Natural killer cell (primary cell): ENCODE measurements at regions not wholly inside any gene's neighbourhood (a gene's known extent, or its start where the extent isn't known, plus 50 kb on each side); places are given as distances from the start of the nearest gene placed in this dataset.

ENCODE experiments used
- ATAC-seq, 3 donors: fragments of 150-1000 bp in 2 of 3; fragments of 200-7000 bp in 1 of 3; cut with Tn5 transposase; 1 replicate in 1 of 3; 2 replicates in 2 of 3; pipeline ENCODE4 v1.10.0; 2021; ENCODE audit warnings: mild to moderate bottlenecking in 2 of 3, moderate library complexity in 2 of 3
- DNase-seq, 2 donors: peaks; one replicate each; pipeline versions ENCODE4 v3.0.0 to v3.0.0-alpha.2; 2013 to 2021; ENCODE audit warnings: mixed read lengths in 1 of 2
- H3K27ac ChIP-seq: one replicate; pipeline ENCODE4 v1.5.1; 2013; ENCODE audit warnings: mild to moderate bottlenecking, low read length
- H3K27me3 ChIP-seq: one replicate; pipeline ENCODE4 v1.6.1; 2013; ENCODE audit warnings: low read length; ENCODE audit not compliant: control insufficient read depth, insufficient read depth
- H3K36me3 ChIP-seq: one replicate; pipeline ENCODE4 v1.6.1; 2013; ENCODE audit warnings: low read length; ENCODE audit not compliant: control insufficient read depth, insufficient read depth
- H3K4me1 ChIP-seq: one replicate; pipeline ENCODE4 v1.6.1; 2013; ENCODE audit warnings: low read length; ENCODE audit not compliant: control insufficient read depth, insufficient read depth
- H3K4me3 ChIP-seq: one replicate; pipeline ENCODE4 v1.5.1; 2013; ENCODE audit warnings: low read length
- H3K9me3 ChIP-seq: one replicate; pipeline ENCODE4 v1.6.1; 2013; ENCODE audit warnings: low read length; ENCODE audit not compliant: control insufficient read depth, insufficient read depth
- H3K27ac Mint-ChIP-seq, 2 donors: one replicate each; pipeline ENCODE4 v1.8.0; 2022; ENCODE audit warnings: mild to moderate bottlenecking in 2 of 2, mixed read lengths in 2 of 2, moderate library complexity in 1 of 2
- H3K27me3 Mint-ChIP-seq, 2 donors: one replicate each; pipeline ENCODE4 v1.8.0; 2022; ENCODE audit warnings: low read depth in 2 of 2, mixed read lengths in 2 of 2
- H3K36me3 Mint-ChIP-seq: one replicate; pipeline ENCODE4 v1.8.0; 2022; ENCODE audit warnings: mixed read lengths
- H3K4me1 Mint-ChIP-seq, 2 donors: one replicate each; pipeline ENCODE4 v1.8.0; 2022; ENCODE audit warnings: mixed read lengths in 2 of 2
- H3K4me3 Mint-ChIP-seq: one replicate; pipeline ENCODE4 v1.8.0; 2022; ENCODE audit warnings: mild to moderate bottlenecking, moderate library complexity, mixed read lengths
- H3K9me3 Mint-ChIP-seq, 2 donors: one replicate each; pipeline ENCODE4 v1.8.0; 2022; ENCODE audit warnings: mixed read lengths in 2 of 2
- CTCF ChIP-seq: fragments of 200-600 bp; IDR thresholded peaks from one replicate; pipeline ENCODE4 v1.8.0; 2022; ENCODE audit warnings: antibody characterized with exemption
- WGBS: methylation state at CpG from one replicate; pipeline ENCODE4 v1.1.7; 2013; ENCODE audit warnings: missing lambda C conversion rate; ENCODE audit not compliant: insufficient coverage; 5-methylcytosine and 5-hydroxymethylcytosine counted together
- intact Hi-C: fragments of 100-400 bp; cut with micrococcal nuclease; formaldehyde crosslinking; loops from one replicate; pipeline ENCODE4 v1.14.2; 2022

DNA sequence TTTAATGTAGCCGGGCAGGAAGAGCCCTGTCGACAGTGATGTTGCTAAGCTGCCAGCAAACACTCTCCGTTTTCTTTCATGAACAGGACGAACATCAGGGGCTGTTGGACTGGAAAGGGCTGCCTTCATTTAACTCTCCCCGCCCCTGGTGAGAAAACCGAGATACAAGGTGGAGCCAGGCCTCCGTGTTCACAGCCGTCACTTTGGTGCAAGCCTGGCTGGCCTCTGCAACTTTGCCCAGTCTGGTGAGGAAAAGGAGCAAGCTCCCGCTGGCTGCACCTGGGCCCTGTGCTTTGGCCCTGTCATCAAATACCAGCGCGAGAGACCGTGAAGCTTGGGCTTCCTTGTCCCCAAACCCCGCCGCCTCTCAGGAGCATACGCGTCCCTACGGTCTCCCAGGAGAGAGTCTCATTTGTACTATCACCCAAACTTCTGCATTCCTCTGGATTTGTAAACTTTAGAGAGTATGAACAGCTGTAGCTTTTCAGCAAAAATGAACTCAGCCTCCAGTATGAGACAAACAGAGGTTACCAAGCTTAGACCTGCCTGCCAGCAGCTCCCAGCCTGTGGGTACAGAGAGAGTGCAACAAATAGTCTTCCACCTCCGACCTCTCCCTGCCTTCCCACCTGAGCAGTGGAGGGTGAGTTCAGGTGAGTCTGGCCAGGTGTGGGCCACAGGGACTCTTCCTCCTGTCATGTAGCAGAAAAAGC lies 445.3 kb upstream of the MGMT start:
- no peaks in the 10 kb centered on the region for H3K4me1 ChIP-seq
- DNase-seq (no peak), ATAC-seq (peak in 1 of 3 donors; percentile 24)
- H3K9me3 ChIP-seq: no peaks in the 10 kb centered on the region
- peaks cover 2% of the 10 kb centered on the region for H3K27me3 ChIP-seq
- H3K27ac ChIP-seq: no peak overlapping the region
- Mint-ChIP-seq H3K4me1 (no peaks in the 10 kb centered on the region), H3K27ac (no peak overlapping the region), H3K36me3 (no peaks in the 10 kb centered on the region), H3K27me3 (peaks cover 2 to 8% of the 10 kb centered on the region in 2 donors), H3K4me3 (no peak overlapping the region), H3K9me3 (no peaks in the 10 kb centered on the region)
- WGBS: 92% methylated on average over 18 of the region's 18 CpGs
- no peak overlapping the region for H3K4me3 ChIP-seq
- no peak for TF ChIP-seq CTCF
- H3K36me3 ChIP-seq: no peaks in the 10 kb centered on the region
- intact Hi-C loops: no loop called here

DNA sequence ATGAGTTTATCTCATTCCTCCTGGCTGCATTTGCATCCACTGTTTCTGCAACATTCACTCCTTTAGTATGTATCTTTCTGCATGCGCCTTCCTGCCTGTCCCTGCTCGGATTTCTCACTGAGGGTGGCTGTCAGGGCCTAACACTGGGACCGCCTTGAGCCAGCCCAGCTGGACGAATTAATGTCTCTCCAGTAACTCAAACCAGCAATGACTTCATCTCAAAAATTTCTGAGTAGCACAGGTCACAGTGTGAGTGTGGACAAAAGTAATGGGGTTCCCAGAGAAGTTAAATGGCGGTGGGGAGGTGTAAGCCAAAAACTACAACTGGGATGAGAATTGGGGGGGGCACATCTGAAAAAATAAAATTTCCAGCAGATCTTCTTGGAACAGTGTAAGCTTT lies 444.0 kb upstream of the MGMT start:
- Histone ChIP-seq H3K36me3 (no peaks in the 10 kb centered on the region), H3K27ac (no peak overlapping the region), H3K9me3 (no peaks in the 10 kb centered on the region), H3K4me3 (no peak overlapping the region), H3K27me3 (peaks cover 2% of the 10 kb centered on the region), H3K4me1 (no peaks in the 10 kb centered on the region)
- Mint-ChIP-seq H3K27ac (no peak overlapping the region), H3K36me3 (no peaks in the 10 kb centered on the region), H3K27me3 (peaks cover 2 to 17% of the 10 kb centered on the region in 2 donors), H3K4me3 (no peak overlapping the region), H3K4me1 (no peaks in the 10 kb centered on the region), H3K9me3 (no peaks in the 10 kb centered on the region)
- DNase-seq: no peak
- intact Hi-C loops: no loop called here
- ATAC-seq: no peak
- TF ChIP-seq CTCF: no peak
- 91% methylated on average over 4 of the region's 5 CpGs for WGBS

DNA sequence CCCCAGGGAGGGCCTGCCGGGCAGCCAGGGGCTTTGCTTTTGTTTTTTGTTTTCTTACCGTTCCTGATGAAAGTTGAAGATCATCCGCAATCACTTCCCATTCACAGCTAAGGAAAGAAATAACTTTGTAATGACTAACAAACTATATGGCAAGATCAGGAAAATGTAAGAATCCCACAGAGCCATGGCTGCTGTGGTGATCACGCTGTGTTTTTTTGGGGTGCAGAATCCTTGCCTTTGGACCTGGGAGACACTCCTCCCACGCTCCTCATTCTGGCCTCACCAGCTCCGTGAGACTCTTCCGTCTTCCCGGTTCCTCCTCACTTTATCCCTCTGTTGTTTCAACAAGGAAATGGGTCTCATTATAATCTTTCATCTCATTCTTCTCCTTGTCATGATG lies 443.0 kb upstream of the MGMT start:
- Mint-ChIP-seq H3K36me3 (no peaks in the 10 kb centered on the region), H3K9me3 (no peaks in the 10 kb centered on the region), H3K4me3 (no peak overlapping the region), H3K27ac (no peak overlapping the region), H3K27me3 (peaks cover 2 to 18% of the 10 kb centered on the region in 2 donors), H3K4me1 (no peaks in the 10 kb centered on the region)
- no peak for TF ChIP-seq CTCF
- H3K27me3 ChIP-seq: peaks cover 2% of the 10 kb centered on the region
- H3K4me1 ChIP-seq: no peaks in the 10 kb centered on the region
- no peak overlapping the region for H3K27ac ChIP-seq
- DNase-seq (no peak), ATAC-seq (no peak)
- intact Hi-C loops: no loop called here
- H3K36me3 ChIP-seq: no peaks in the 10 kb centered on the region
- H3K4me3 ChIP-seq: no peak overlapping the region
- H3K9me3 ChIP-seq: no peaks in the 10 kb centered on the region
- WGBS: 94% methylated on average over 6 of the region's 8 CpGs

- no peaks in the 10 kb centered on the region for H3K4me1 Mint-ChIP-seq
- TF ChIP-seq CTCF: no peak
- Histone ChIP-seq H3K27me3 (peaks cover 2% of the 10 kb centered on the region), H3K9me3 (no peaks in the 10 kb centered on the region), H3K27ac (no peak overlapping the region), H3K4me3 (no peak overlapping the region), H3K36me3 (no peaks in the 10 kb centered on the region), H3K4me1 (no peaks in the 10 kb centered on the region)
- intact Hi-C loops: no loop called here
- H3K36me3 Mint-ChIP-seq: no peaks in the 10 kb centered on the region
- ATAC-seq (no peak), DNase-seq (no peak)
- H3K27ac Mint-ChIP-seq: no peak overlapping the region
- no peaks in the 10 kb centered on the region for H3K9me3 Mint-ChIP-seq
- peaks cover 2 to 35% of the 10 kb centered on the region in 2 donors for H3K27me3 Mint-ChIP-seq
- WGBS: 78% methylated on average over 10 of the region's 10 CpGs
- no peak overlapping the region for H3K4me3 Mint-ChIP-seq
Observed at GRCh38 chr10:129025787-129026186, 441.3 kb upstream of the MGMT start.
